Sigmoid colon (tissue), 6 donors: ENCODE measurements at regions not wholly inside any gene's neighbourhood (a gene's known extent, or its start where the extent isn't known, plus 50 kb on each side); places are given as distances from the start of the nearest gene placed in this dataset.

Experiments used
- DNase-seq: peaks from one replicate; pipeline ENCODE4 v3.0.0-alpha.2; 2019
- H3K27ac ChIP-seq, 4 donors: fragments of 200-600 bp; sonication (generic); one replicate each; pipeline ENCODE4 v1.5.1; 2016 to 2019; ENCODE audit warnings: mild to moderate bottlenecking in 1 of 4
- H3K27me3 ChIP-seq, 3 donors: fragments of 200-600 bp; sonication (generic); one replicate each; pipeline ENCODE4 v1.5.1; 2019; ENCODE audit warnings: mild to moderate bottlenecking in 1 of 3
- H3K36me3 ChIP-seq, 4 donors: fragments of 200-600 bp; sonication (generic); one replicate each; pipeline ENCODE4 v1.5.1; 2016 to 2019
- H3K4me1 ChIP-seq, 4 donors: fragments of 200-600 bp; sonication (generic); one replicate each; pipeline ENCODE4 v1.5.1; 2017 to 2019
- H3K4me3 ChIP-seq, 4 donors: fragments of 200-600 bp; sonication (generic); one replicate each; pipeline ENCODE4 v1.5.1; 2017 to 2019; ENCODE audit warnings: mild to moderate bottlenecking in 2 of 4, moderate library complexity in 1 of 4
- H3K9me3 ChIP-seq, 4 donors: fragments of 200-600 bp in 3 of 4; sonication (generic) in 3 of 4; one replicate each; pipeline versions ENCODE4 v1.5.1 to v1.6.1; 2013 to 2019
- CTCF ChIP-seq, 4 experiments: fragments of 450-650 bp in 3 of 4; fragments of 200-600 bp in 1 of 4; IDR thresholded peaks; one replicate each; pipeline ENCODE4 v1.5.1; 2016 to 2019; ENCODE audit warnings: antibody characterized with exemption in 4 of 4, mild to moderate bottlenecking in 3 of 4, moderate library complexity in 2 of 4
- EP300 ChIP-seq, 4 donors: sonication (generic); formaldehyde crosslinking; IDR thresholded peaks; one replicate each; pipeline ENCODE4 v1.6.1; 2017; ENCODE audit warnings: antibody characterized with exemption in 4 of 4
- POLR2A ChIP-seq, 2 donors: fragments of 450-650 bp; IDR thresholded peaks; one replicate each; pipeline ENCODE4 v1.6.1; 2016; ENCODE audit warnings: antibody characterized with exemption in 2 of 2, mild to moderate bottlenecking in 2 of 2, moderate library complexity in 2 of 2
- POLR2AphosphoS5 ChIP-seq, 4 donors: sonication (generic); formaldehyde crosslinking; IDR thresholded peaks; one replicate each; pipeline ENCODE4 v1.6.1; 2017; ENCODE audit warnings: antibody characterized with exemption in 4 of 4
- WGBS, 2 donors: extraction: QIAGEN DNeasy Blood & Tissue Kit; methylation state at CpG; one replicate each; pipeline ENCODE4 v1.1.7; 2013; 5-methylcytosine and 5-hydroxymethylcytosine counted together
- intact Hi-C: fragments of 100-400 bp; cut with DNase I; formaldehyde crosslinking; loops from one replicate; pipeline ENCODE4 v1.15.1; 2023
- donor health status: healthy with polysubstance abuse.
- donor health status: healthy.

- no peak overlapping the region for H3K4me3 ChIP-seq
- TF ChIP-seq POLR2AphosphoS5 (IDR thresholded peaks at IDR 0.05), result no peak
- TF ChIP-seq CTCF (IDR thresholded peaks at IDR 0.05), result no peak
- WGBS, 2 donors, result 93 to 95% methylated on average over 1 of the region's 1 CpG
Measured at GRCh38 chr14:101428409-101428808, 132.9 kb upstream of the DIO3 start.

GRCh38 chr14:101435546-101435945 is 125.7 kb upstream of the DIO3 start:
- TF ChIP-seq CTCF (IDR thresholded peaks at IDR 0.05), result no peak
- TF ChIP-seq POLR2AphosphoS5 (IDR thresholded peaks at IDR 0.05), result no peak
- TF ChIP-seq EP300 (IDR thresholded peaks at IDR 0.05), result no peak
- no peak for TF ChIP-seq POLR2A (IDR thresholded peaks at IDR 0.05)
- H3K9me3 ChIP-seq, result no peaks in the 10 kb centered on the region
- no peak for DNase-seq
- H3K36me3 ChIP-seq, result no peaks in the 10 kb centered on the region
- intact Hi-C loops, result no loop called here
- 92 to 95% methylated on average over 8 of the region's 8 CpGs for WGBS, 2 donors
- no peak overlapping the region for H3K4me3 ChIP-seq
- H3K27ac ChIP-seq, result no peak overlapping the region
- H3K27me3 ChIP-seq, result no peaks in the 10 kb centered on the region
- H3K4me1 ChIP-seq, result no peaks in the 10 kb centered on the region

More at GRCh38 chr14:101428409-101428808, 132.9 kb upstream of the DIO3 start:
- no peaks in the 10 kb centered on the region for H3K27me3 ChIP-seq
- H3K36me3 ChIP-seq, result no peaks in the 10 kb centered on the region
- DNase-seq, result no peak
- intact Hi-C loops, result no loop called here
- H3K4me1 ChIP-seq, result no peaks in the 10 kb centered on the region
- peaks cover 0 to 9% (median 4%) of the 10 kb centered on the region in 4 donors for H3K9me3 ChIP-seq
- H3K27ac ChIP-seq, result no peak overlapping the region

- Histone ChIP-seq H3K27me3 (no peaks in the 10 kb centered on the region), H3K9me3 (no peaks in the 10 kb centered on the region), H3K27ac (no peak overlapping the region), H3K4me1 (no peaks in the 10 kb centered on the region), H3K4me3 (no peak overlapping the region), H3K36me3 (no peaks in the 10 kb centered on the region)
- DNase-seq, result no peak
- intact Hi-C loops, result no loop called here
- WGBS, 2 donors, result 58 to 88% methylated on average over 3 of the region's 3 CpGs
- TF ChIP-seq POLR2A (IDR thresholded peaks at IDR 0.05) (no peak), CTCF (IDR thresholded peaks at IDR 0.05) (no peak), EP300 (IDR thresholded peaks at IDR 0.05) (no peak), POLR2AphosphoS5 (IDR thresholded peaks at IDR 0.05) (no peak)
Measured at GRCh38 chr14:101439023-101439422, 122.3 kb upstream of the DIO3 start.

- no peak overlapping the region for H3K4me3 ChIP-seq
- no peaks in the 10 kb centered on the region for H3K36me3 ChIP-seq
- no peaks in the 10 kb centered on the region for H3K27me3 ChIP-seq
- no peak for DNase-seq
- intact Hi-C loops, result no loop called here
- H3K9me3 ChIP-seq, result no peaks in the 10 kb centered on the region
- H3K27ac ChIP-seq, result no peak overlapping the region
- 79 to 89% methylated on average over 6 of the region's 6 CpGs for WGBS, 2 donors
- TF ChIP-seq POLR2A (IDR thresholded peaks at IDR 0.05) (no peak), CTCF (IDR thresholded peaks at IDR 0.05) (no peak), POLR2AphosphoS5 (IDR thresholded peaks at IDR 0.05) (no peak), EP300 (IDR thresholded peaks at IDR 0.05) (no peak)
- H3K4me1 ChIP-seq, result no peaks in the 10 kb centered on the region
Measured at GRCh38 chr14:101440496-101440895, 120.8 kb upstream of the DIO3 start.

- Histone ChIP-seq H3K27ac (no peak overlapping the region), H3K27me3 (no peaks in the 10 kb centered on the region), H3K36me3 (no peaks in the 10 kb centered on the region), H3K9me3 (no peaks in the 10 kb centered on the region), H3K4me1 (no peaks in the 10 kb centered on the region), H3K4me3 (no peak overlapping the region)
- TF ChIP-seq CTCF (IDR thresholded peaks at IDR 0.05) (no peak), POLR2A (IDR thresholded peaks at IDR 0.05) (no peak), EP300 (IDR thresholded peaks at IDR 0.05) (no peak), POLR2AphosphoS5 (IDR thresholded peaks at IDR 0.05) (no peak)
- DNase-seq, result no peak
- intact Hi-C loops, result no loop called here
- WGBS, 2 donors, result 85 to 92% methylated on average over 16 of the region's 16 CpGs
Measured at GRCh38 chr14:101441710-101442109, 119.6 kb upstream of the DIO3 start.
